GM19328 (cell line): ENCODE measurements at regions not wholly inside any gene's neighbourhood (a gene's known extent, or its start where the extent isn't known, plus 50 kb on each side); places are given as distances from the start of the nearest gene placed in this dataset.

Source experiments
- ATAC-seq: cut with Tn5 transposase; IDR thresholded peaks from one replicate; pipeline ENCODE4 v1.9.1; 2021; ENCODE audit warnings: mild to moderate bottlenecking, moderate library complexity; ENCODE audit not compliant: unreplicated experiment

DNA sequence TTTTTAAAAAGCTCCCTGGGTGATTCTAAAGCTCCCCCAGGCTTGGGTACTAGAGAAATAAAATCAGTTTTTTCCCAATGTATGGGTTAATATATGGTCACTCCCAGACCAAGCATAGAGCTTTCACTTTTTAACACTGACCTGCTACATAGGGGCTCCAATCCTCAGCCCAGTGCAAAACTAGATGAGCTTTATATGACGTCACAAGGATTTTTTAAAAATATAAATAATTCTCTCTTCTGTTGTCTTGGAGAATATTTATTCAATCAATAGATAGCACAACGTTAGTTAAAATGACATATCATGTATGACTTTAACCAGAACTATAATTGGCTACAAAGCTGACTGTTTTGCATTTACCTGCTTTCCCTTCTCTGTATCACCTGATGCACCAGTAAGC, 137.9 kb upstream of the TMCC3 start:
- no peak for ATAC-seq

DNA sequence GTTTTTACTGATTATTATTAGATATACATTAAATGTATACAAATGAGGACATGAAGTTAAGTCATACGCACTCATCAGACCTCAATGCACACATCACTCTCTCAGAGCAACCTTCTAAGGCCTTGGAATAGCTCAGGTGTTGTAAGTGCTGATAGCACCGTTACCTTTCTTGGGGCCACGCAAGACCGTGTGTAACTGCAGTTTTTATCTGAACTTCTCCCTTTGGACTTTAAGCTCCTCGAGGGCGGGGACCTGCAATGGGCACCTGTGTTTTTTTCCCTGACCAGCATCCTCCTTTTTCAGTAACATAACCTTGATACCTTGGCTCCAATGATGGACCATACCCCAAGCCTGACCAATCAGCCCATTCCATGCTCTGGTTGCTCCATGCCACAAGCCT, 136.5 kb upstream of the TMCC3 start:
- no peak for ATAC-seq

DNA sequence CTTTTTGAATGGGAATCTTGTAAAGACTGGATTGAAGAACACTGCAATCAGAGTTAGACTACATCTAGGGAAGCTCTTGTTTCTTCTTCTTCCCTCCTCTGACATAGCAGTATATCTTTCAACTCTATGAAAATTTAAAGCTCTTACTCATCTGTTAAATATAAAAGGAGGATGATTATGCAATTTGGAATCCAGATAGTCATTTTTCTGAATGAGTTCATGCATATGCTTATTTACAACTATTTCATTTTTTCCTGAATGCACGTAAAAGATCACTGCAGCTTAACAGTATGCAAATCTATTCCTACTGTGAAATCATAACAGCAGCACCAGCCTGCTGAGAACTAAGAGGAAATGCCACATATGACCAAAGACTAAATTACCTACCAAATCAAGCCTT, 133.5 kb upstream of the TMCC3 start:
- no peak for ATAC-seq

DNA sequence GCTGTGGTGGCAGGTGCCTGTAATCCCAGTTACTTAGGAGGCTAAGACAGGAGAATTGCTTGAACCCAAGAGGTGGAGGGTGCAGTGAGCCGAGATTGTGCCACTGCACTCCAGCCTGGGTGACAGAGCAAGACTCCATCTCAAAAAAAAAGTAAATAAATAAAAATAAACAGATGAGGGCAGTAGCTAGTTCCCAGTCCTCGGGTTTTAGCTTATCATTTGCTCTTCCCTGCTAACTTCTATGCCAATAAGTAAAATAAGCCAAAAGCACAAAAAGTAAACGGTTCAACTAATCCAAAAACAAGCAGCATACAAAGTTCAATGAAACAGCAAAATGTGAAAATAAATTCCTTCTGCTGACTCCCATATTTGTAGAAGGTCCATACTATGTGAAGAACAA, 133.0 kb upstream of the TMCC3 start:
- no peak for ATAC-seq

DNA sequence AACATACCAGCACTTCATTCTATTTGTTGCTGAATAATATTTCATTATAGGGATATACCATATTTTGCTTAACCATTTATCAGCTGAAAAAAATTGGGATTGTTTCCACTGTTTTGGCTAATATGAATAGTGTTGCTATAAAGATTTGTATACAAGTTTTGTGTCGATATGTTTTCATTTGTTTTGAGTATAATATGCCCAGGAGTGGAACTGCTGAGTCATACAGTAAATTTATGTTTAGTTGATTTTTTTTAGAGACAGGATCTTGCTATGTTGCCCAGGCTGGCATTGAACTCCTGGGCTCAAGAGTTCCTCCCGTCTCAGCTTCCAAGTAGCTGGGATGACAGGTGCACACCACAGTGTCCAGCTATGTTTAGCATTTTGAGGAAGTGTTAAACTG, 131.5 kb upstream of the TMCC3 start:
- ATAC-seq = no peak

DNA sequence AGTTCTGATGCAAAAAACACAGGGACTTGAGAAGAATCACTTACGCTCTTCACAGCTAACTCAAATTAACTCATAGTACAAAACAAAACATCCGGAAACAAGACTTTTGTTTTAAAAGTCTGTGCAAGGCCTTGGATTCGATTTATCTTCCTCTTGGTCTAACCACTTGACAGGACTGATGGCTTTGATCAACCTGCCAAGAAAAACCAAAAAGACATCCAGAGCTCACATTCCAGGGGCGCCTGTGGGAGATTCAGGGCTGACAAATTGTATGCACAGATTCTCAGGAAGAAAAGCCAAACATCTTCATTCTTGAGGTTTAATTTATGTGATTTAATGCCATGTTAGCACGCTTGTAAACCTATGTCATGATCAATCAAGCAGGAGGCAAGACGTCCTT, 129.1 kb upstream of the TMCC3 start:
- no peak for ATAC-seq

DNA sequence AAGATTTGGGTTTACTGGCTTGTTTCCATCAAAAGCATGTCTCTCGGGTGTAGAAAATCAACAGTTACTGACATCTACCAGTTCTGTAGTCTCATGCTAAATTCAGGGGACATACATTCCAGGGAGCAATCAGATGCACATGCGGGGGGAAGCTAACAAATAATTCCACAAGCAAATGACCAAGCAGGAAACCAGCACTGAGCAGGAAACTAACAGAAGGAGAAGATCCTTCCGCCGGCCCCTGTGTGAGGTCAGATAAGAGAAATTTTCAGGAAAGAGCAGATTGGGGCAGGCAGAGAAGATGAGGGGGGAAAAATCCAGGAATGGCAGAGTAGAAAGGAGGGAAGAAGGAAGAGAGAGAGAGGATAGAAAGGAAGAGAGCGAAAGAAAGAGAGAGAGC, 127.6 kb upstream of the TMCC3 start:
- ATAC-seq = no peak

DNA sequence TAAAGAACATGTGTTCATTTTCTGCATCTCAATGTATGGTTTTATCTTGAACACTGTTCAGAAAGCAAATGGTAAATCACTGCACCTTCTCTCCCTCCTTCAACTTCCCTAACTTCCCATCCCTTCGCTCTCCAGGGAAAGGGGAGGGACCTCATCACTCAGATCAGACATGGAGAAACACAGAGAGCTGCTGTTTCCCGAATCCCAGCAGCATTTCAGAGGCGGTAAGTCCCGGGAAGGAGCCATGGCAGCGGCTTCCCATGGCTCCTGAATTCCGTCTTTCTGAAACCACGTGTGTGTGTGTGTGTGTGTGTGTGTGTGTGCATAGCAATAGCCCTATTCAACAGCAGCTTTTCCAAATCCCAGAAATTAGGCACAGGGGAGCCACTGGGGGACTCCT, 125.4 kb upstream of the TMCC3 start:
- ATAC-seq = no peak

DNA sequence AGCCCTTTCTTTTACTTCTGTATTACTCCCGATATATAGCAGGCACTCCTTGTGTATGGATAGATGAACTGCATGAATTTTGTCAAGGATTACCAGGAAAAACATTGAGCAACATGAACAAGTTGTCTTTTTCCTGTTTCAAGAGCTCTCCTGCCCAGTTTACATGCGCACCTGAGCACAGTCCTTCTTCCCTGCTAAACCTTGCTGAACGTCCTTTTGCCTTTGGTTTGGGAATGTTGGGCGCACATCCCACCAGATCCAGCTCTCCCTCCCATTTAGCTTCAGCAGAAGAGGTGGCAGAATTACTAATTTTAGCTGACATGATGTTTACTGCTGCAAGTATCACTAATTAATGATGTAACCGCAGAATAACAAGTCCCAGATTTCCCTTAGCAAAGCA, 121.4 kb upstream of the TMCC3 start:
- ATAC-seq = no peak

DNA sequence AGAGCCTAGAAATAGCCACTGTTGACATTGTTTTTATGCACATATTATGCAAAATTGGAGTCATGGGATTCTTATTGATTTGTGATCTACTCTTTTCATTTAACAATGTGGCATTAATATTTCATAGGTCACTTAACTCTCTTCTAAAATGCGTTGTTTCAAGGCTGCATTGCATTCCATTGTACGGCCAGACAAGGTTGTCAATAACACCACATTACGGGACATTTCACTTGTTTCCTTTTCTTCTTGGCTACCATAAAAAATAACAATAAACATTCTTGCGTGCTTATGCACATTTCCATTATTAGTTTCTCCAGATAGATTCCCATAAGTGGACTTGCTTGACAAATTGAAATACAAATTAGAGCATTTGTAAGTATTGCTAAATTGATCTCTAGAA, 120.8 kb upstream of the TMCC3 start:
- ATAC-seq = no peak

DNA sequence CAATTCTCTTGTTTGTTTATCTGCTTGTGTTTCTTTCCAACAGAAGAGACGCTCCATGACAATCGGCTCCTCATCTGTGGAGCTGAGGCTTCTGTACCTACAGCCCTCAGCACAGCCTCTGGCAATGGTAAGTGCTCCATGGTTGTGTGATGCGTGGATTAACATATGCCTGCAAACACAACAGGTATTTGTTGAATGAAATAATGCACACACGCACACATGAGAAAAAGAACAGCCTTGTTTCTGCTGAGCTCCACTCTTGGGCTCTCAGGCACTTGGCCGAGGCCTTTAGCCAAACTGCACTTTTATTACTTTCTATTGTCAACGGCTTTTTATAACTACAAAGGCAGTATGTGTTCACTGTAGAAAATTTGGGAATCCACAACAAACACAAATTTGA, 120.4 kb upstream of the TMCC3 start:
- no peak for ATAC-seq

DNA sequence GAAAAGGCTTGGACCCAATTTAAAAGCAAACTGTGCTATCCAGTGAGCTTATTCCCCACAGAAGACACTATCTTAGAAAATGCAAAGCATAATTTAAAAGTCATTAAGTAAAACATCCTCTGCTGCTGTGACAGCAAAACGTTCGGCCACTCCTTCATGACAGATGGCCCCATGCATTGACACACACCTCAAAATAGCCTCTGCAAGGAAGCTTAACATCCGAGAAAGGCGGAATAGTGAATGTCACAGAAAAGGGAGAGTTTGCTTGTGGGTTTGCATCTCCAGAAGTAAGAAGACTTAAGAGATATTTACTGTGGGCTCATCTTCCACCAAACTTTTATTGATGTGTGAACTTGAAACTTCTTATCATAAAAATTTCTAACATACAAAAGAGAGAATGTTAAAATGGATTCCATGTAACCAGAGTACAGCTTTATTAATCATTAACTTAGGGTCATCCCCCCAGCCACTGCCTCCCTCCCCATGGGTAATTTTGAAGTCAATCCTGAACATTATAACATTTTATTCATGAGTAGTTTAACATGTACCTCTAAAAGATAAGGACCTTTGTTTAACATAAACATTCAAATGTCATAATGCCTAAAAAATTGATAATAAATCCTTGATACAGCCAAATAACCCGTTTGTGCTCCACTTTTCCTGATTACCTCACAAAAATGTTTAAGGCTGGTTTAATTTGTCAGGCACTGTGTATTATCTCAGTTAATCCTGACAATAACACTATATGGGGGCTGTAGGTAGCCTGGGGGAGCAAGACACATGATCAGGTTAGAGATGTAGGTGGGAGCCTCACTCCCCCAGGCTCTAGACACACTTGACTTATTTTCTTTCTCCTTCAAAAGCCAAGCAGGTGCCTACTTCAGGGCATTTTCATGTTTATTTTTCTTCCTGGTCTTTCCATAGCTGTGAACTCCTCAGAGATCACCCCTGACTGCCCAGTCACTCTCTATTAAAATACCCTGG, 119.7 kb upstream of the TMCC3 start:
- ATAC-seq = no peak

DNA sequence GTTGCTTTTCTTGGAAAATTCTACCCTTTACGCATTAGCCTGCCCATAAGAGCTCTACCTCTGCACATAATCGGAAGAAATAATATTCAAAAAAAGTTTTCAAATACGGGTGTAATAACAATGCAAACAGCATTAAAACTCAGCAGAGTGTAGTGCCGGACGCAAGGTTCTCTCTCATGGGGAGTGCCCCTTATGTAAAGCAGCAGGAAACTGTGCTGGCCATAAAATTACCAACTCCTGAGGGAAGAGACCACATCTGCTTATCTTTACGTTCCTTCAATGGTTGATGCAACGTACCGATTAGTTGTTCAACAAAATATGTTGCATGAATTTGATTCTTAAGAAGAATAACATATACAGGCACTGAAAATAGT, 118.7 kb upstream of the TMCC3 start:
- peak; percentile 66 for ATAC-seq

DNA sequence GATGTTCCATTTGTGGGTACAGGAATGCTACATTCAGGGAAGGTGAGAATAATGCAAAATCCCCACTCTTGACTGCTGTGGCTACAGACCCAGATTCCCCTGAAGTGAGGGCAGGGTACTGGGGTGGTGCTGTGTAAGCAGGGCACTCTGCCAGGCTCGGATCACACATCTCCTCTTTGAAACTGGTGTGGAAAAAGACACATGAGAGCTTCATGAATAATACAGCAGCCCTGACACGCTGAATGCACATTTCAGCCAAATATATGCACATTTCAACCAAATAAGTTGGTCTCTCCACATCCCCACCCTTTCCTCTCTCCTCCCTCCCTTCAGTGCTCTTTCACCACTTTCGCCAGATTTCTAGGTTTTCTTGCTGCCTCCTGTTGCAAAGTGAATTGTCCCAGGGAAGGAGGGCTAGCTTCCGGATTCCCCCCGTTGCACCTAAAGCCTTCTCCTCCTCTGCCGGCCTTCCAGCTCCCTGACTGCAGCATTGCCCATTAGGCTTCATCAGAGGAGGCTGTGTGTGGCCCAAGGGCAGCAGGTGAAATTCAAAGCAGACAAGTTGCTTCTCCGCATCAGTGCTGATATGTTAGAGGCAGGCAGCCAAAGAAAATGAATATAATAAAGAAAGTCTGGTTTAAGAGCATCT, 118.2 kb upstream of the TMCC3 start:
- peak; percentile 35 for ATAC-seq

DNA sequence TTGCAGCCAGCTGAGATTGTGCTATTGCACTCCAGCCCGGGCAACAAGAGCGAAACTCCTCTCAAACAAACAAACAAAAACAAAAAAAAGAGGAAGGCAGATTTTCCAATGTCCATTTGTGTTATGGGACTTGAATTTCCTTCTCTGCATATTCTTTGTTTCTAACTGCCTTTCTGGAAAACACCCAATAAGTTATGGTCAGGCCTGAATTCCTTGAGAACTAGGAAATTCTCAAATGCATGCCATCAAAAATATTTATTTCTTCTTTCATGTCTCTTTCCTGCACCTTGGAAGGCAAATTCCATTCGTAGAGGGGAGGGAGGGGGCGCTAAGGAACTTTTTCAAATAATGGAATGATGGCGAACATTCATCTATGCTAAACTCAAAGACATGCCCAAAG, 117.6 kb upstream of the TMCC3 start:
- ATAC-seq = no peak

DNA sequence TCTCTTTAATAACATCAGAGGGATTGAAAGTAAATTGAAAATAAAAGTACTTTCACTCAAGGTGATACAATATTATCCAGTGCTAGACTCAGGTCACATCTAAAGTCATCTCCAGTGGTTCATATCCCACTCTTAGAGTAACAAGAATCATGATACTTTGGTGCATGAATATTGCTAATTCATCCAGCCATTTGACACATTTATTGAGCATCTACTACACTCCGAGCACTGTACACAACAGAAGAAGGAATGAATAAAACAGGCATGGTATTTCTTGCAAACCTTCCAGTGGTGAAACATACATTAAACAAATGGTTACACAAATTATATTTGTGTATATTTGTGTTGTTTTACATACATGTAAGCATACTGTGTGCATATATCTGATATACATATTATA, 116.0 kb upstream of the TMCC3 start:
- ATAC-seq = no peak

DNA sequence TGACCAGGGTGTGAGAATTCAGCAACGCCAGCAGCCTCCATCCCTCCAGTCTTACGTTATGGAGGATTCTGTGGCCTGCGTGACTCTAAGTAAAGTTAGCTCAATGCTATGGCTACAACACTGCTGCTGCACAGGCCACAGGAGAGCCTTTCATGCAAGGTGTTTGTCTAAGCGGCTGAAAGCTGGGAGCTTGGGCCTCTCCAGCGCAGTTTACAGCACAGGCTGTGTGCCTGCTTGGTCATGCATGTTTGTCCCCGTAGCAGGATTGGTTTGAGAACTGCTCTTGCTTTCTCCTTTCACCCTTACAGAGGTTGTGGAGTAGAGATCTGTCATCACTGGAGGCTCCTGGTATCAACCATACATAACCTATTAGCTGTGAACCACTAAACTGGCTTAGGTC, 113.1 kb upstream of the TMCC3 start:
- ATAC-seq = no peak

DNA sequence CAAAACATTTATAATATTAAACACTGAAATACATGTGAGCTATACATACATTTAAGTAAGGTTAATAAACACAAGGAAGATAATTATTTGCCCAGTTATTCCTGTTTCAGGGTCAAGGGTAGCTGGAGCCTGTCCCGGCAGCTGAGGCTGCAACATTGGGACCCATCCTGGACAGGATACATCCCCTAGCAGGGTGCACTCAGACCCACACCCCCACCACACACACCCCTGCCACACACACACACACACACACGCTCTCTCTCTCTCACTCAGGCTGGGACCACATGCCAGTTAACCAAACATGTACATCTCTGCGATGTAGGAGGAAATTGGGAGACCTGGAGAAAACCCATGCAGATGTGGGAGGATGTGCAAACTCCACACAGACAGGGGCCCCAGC, 112.6 kb upstream of the TMCC3 start:
- ATAC-seq = peak; percentile 13

DNA sequence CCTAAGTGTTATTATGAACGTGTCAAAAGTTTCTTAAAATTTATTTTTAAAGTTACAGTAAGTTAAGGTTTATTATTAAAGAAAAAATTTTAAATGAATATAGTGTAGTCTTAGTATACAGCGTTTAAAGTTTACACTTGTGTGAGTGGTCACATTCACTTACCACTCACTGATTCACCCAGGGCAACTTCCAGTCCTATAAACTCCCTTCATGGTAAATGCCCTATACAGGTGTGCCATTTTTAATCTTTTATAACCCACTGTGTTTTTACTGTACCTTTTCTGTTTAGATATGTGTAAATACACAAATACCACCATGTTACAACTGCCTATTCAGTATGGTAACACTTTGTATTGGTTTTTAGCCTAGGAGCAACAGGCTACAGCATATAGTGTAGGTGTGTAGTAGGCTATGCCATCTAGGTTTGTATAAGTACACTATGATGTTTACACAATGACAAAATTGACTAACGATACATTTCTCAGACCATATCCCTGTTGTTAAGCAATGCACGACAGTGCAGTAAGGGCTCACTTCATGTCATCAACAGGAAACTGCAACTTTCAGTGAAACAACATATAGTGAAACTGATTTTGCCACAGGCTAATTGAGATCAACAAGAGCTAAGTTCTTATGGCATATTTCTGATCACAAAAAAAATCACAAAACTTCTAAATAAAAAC, 112.0 kb upstream of the TMCC3 start:
- ATAC-seq = peak; percentile 74

DNA sequence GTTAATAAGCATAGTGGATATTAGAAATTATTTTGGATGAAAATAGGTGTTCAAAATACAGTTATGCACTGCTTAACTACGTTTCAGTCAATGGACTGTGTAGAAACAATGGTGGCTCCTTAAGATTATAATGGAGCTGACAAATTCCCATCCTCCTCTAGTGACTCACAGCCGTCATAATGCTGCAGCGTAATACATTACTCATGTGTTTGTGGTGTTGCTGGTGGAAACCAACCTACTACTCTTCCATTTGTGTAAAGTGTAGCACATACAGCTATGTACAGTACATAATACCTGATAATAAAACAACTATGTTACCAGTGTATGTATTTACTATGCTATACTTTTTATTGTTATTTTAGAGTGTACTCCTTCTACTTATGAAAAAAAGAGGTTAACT, 111.2 kb upstream of the TMCC3 start:
- no peak for ATAC-seq

DNA sequence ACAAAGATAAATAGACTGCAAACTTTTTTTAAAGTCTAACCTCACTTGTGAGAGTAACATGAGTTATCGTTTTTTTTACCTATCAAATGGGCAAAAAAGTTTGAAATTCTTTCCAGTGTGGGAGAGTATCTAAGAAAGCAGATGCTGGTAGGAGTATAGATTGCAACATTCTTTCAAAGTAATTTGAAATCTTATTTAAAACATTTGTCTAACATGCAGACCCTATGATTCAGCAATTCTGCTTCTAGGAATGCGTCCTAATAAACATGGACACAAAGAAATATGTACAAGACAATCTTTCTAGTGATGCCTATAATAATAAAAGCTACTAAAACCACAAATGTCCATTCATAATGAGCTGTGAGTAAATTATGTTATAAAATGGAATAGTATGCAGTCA, 110.4 kb upstream of the TMCC3 start:
- ATAC-seq = no peak

DNA sequence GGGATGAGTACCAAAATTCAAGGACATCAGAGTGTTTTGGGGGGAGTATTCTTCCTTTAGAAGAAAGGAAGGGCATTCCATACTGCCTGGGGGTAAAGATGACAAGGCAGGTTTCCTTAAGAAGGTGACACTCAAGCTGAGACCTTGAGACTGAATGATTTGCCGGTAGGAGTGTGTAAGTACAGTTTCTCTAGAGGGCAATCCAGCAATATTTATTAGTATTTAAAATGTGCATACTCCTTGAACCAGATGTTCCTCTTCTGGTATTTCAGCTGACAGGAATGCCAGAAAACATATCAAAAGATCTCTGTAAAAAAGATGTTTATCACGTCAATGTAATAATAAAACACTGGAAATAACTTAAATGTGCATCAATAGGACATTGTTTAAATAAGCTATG, 106.4 kb upstream of the TMCC3 start:
- ATAC-seq = no peak
